Thymus (tissue), 11 donors: ENCODE measurements at regions not wholly inside any gene's neighbourhood (a gene's known extent, or its start where the extent isn't known, plus 50 kb on each side); places are given as distances from the start of the nearest gene placed in this dataset.
A peak's percentile ranks its signal among the peaks of the same experiment; 100 is the strongest.
"Not testable (repeated sequence)": the region's sequence is repeated elsewhere in the genome, so short reads cannot be mapped to it uniquely, and the experiment has no call there.

Source experiments
- DNase-seq, 9 donors: peaks; one replicate each; pipeline ENCODE4 v3.0.0-alpha.2; 2013; ENCODE audit warnings: low spot score in 9 of 9, low read depth in 6 of 9, missing footprints in 1 of 9
- H3K27ac ChIP-seq, 2 donors: one replicate each; pipeline ENCODE4 v1.5.1; 2013; ENCODE audit warnings: control low read depth in 1 of 2, low read depth in 1 of 2, low read length in 1 of 2, mild to moderate bottlenecking in 1 of 2, moderate library complexity in 1 of 2
- H3K27me3 ChIP-seq, 2 donors: one replicate each; pipeline ENCODE4 v1.5.1; 2013; ENCODE audit warnings: low read length in 1 of 2; ENCODE audit not compliant: control insufficient read depth in 2 of 2, insufficient read depth in 1 of 2
- H3K36me3 ChIP-seq, 2 donors: one replicate each; pipeline ENCODE4 v1.5.1; 2013; ENCODE audit warnings: low read length in 1 of 2, mild to moderate bottlenecking in 1 of 2, moderate library complexity in 1 of 2; ENCODE audit not compliant: control insufficient read depth in 2 of 2, insufficient read depth in 2 of 2
- H3K4me1 ChIP-seq, 2 donors: one replicate each; pipeline ENCODE4 v1.5.1; 2013; ENCODE audit warnings: low read length in 2 of 2; ENCODE audit not compliant: control insufficient read depth in 2 of 2, insufficient read depth in 2 of 2
- H3K4me3 ChIP-seq, 2 donors: one replicate each; pipeline ENCODE4 v1.5.1; 2013; ENCODE audit warnings: low read length in 2 of 2, control low read depth in 1 of 2, mild to moderate bottlenecking in 1 of 2
- H3K9me3 ChIP-seq, 2 donors: one replicate each; pipeline ENCODE4 v1.5.1; 2013; ENCODE audit warnings: low read length in 1 of 2, mild to moderate bottlenecking in 1 of 2; ENCODE audit not compliant: control insufficient read depth in 2 of 2, insufficient read depth in 1 of 2
- WGBS: extraction: QIAGEN DNeasy Blood & Tissue Kit; methylation state at CpG from one replicate; pipeline ENCODE4 v1.1.7; 2013; 5-methylcytosine and 5-hydroxymethylcytosine counted together
- donor health status: healthy.

- Histone ChIP-seq H3K4me1 (no peaks in the 10 kb centered on the region), H3K36me3 (no peaks in the 10 kb centered on the region), H3K27me3 (no peaks in the 10 kb centered on the region), H3K9me3 (no peaks in the 10 kb centered on the region), H3K27ac (no peak overlapping the region), H3K4me3 (no peak overlapping the region)
- DNase-seq = no peak
- 95% methylated on average over 2 of the region's 2 CpGs for WGBS
Measured at GRCh38 chrX:78603908-78604307, 55.2 kb downstream of the RTL3 start.

GRCh38 chrX:78595901-78596502 lies 63.1 kb downstream of the RTL3 start:
- no peak overlapping the region for H3K27ac ChIP-seq
- 75% methylated on average over 3 of the region's 3 CpGs for WGBS
- H3K36me3 ChIP-seq = no peaks in the 10 kb centered on the region
- peak in 5 of 9 donors; percentile 2 to 66 (median 13) for DNase-seq
- H3K4me3 ChIP-seq = no peak overlapping the region
- no peaks in the 10 kb centered on the region for H3K27me3 ChIP-seq
- H3K9me3 ChIP-seq = no peaks in the 10 kb centered on the region
- no peaks in the 10 kb centered on the region for H3K4me1 ChIP-seq

- H3K4me1 ChIP-seq = no peaks in the 10 kb centered on the region
- no peaks in the 10 kb centered on the region for H3K27me3 ChIP-seq
- H3K27ac ChIP-seq = no peak overlapping the region
- no peak overlapping the region for H3K4me3 ChIP-seq
- H3K36me3 ChIP-seq = no peaks in the 10 kb centered on the region
- no peak for DNase-seq
- no peaks in the 10 kb centered on the region for H3K9me3 ChIP-seq
- WGBS = 98% methylated on average over 1 of the region's 1 CpG
Measured at GRCh38 chrX:78593701-78594100, 65.4 kb downstream of the RTL3 start.

- no peak for DNase-seq
- H3K27me3 ChIP-seq = no peaks in the 10 kb centered on the region
- H3K27ac ChIP-seq = no peak overlapping the region
- no peaks in the 10 kb centered on the region for H3K4me1 ChIP-seq
- H3K9me3 ChIP-seq = no peaks in the 10 kb centered on the region
- 99% methylated on average over 2 of the region's 2 CpGs for WGBS
- H3K36me3 ChIP-seq = no peaks in the 10 kb centered on the region
- no peak overlapping the region for H3K4me3 ChIP-seq
Measured at GRCh38 chrX:78592030-78592429, 67.1 kb downstream of the RTL3 start.

- Histone ChIP-seq H3K4me3 (no peak overlapping the region), H3K27ac (no peak overlapping the region), H3K9me3 (no peaks in the 10 kb centered on the region), H3K36me3 (no peaks in the 10 kb centered on the region), H3K27me3 (no peaks in the 10 kb centered on the region), H3K4me1 (peaks cover 6 to 18% of the 10 kb centered on the region in 2 donors)
- WGBS = 23% methylated on average over 3 of the region's 3 CpGs
- DNase-seq = no peak
Measured at GRCh38 chrX:78574306-78574705, 84.8 kb downstream of the RTL3 start.

GRCh38 chrX:78573630-78574029 lies 85.5 kb downstream of the RTL3 start:
- Histone ChIP-seq H3K27me3 (no peaks in the 10 kb centered on the region), H3K4me3 (no peak overlapping the region), H3K4me1 (peaks cover 6 to 18% of the 10 kb centered on the region in 2 donors), H3K9me3 (no peaks in the 10 kb centered on the region), H3K36me3 (no peaks in the 10 kb centered on the region), H3K27ac (peak overlapping the region in 1 of 2 donors; percentile 64)
- 83% methylated on average over 2 of the region's 2 CpGs for WGBS
- peak in 2 of 9 donors; percentile 17 to 45 for DNase-seq

GRCh38 chrX:78571849-78572248 lies 87.3 kb downstream of the RTL3 start:
- H3K4me1 ChIP-seq = peaks cover 6 to 18% of the 10 kb centered on the region in 2 donors
- H3K4me3 ChIP-seq = no peak overlapping the region
- no peaks in the 10 kb centered on the region for H3K9me3 ChIP-seq
- no peak for DNase-seq
- no peak overlapping the region for H3K27ac ChIP-seq
- no peaks in the 10 kb centered on the region for H3K27me3 ChIP-seq
- no peaks in the 10 kb centered on the region for H3K36me3 ChIP-seq
- WGBS = 65% methylated on average over 2 of the region's 2 CpGs

GRCh38 chrX:78555401-78555980 lies 103.6 kb downstream of the RTL3 start:
- WGBS = 61% methylated on average over 3 of the region's 3 CpGs
- Histone ChIP-seq H3K27me3 (no peaks in the 10 kb centered on the region), H3K27ac (no peak overlapping the region), H3K4me3 (no peak overlapping the region), H3K4me1 (no peaks in the 10 kb centered on the region), H3K36me3 (no peaks in the 10 kb centered on the region), H3K9me3 (no peaks in the 10 kb centered on the region)
- DNase-seq = peak in 2 of 9 donors; percentile 11 to 50

GRCh38 chrX:78552628-78553027 lies 106.5 kb downstream of the RTL3 start:
- H3K27me3 ChIP-seq, DNase-seq, H3K27ac ChIP-seq, H3K4me3 ChIP-seq, H3K36me3 ChIP-seq, H3K4me1 ChIP-seq, H3K9me3 ChIP-seq: not testable (repeated sequence)
- 54% methylated on average over 1 of the region's 1 CpG for whole genome bisulfite sequencing
